HG02759 (cell line): ENCODE measurements at regions not wholly inside any gene's neighbourhood (a gene's known extent, or its start where the extent isn't known, plus 50 kb on each side); places are given as distances from the start of the nearest gene placed in this dataset.

Experiments
- ATAC-seq: cut with Tn5 transposase; IDR thresholded peaks from one replicate; pipeline ENCODE4 v1.9.1; 2021; ENCODE audit warnings: mild to moderate bottlenecking, moderate library complexity; ENCODE audit not compliant: unreplicated experiment

DNA sequence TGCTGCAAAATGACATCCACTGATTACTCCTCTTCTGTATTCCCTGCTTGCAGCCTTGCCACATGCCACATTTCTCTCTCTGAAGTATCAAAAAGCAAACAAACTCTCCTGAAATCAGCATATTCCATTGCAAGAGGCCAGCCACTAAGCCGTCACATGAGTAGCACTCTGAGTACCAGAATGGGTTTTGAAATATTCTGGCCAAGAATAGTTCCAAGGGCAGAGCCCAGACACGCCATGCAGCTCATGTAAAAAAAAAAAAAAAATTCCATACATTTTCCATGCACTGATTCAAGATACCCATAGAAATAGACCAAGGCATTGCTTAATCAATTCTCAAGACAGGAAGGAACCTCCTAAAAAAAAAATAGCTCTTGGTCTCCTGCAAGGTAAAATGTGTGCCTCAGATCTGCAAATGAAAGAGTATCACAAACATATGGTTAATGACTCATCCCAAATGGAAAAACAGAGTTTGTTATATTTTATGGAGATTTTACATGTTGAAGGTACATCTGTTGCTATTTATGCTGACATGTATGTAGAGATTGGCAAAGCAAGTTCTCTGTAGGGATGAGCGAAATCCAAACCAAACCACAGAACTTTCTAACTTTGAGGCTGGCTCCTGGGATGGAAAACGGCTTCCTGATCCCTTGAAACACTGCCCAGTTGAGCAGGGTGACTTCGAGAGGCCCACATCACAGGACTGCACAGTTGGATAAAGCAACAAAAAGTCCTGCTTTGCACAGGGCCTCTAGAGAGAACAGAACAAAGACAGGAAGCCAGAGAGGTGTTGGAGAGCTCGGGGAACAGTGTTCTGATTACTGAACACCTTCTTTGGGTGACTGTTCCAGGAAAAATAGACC lies 346.2 kb downstream of the ZNF521 start:
- no peak for ATAC-seq

DNA sequence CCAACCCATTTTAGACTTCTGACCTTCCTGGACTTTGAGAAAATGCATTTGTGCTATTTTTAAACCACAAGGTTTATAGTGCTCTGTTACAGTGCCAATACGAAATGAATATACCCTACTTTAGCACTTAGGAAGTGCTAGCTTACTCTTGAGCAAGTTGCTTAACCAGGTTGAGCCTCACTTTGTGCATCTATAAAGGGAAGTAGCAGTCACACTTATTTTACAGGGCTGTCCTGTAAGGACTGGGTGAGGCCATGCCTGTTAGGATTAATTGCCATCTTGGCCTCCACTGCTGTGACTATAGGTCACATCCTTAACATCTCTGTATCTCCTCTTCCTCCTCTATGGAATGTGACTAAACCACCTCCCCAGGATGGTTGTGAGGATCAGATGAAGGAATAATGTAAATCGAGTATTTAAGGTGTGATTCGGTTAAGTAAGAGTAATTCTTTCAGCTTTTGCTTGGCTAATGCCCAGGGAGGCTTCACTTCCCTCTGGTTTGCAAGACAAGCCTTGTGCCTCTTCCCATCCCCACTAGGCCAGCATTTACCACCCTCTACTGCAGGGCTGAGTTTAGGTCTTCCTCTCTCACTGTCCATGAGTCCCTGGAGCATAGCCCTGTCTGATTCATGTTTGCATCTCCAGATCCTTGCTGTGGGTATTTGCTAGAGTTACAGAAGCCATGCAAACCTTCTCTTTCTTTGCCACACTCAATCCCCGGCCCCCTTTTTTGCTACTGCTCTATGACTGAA lies 341.2 kb downstream of the ZNF521 start:
- ATAC-seq = no peak
